ENCODE measurements at regions not wholly inside any gene's neighbourhood (a gene's known extent, or its start where the extent isn't known, plus 50 kb on each side); places are given as distances from the start of the nearest gene placed in this dataset.

DNA sequence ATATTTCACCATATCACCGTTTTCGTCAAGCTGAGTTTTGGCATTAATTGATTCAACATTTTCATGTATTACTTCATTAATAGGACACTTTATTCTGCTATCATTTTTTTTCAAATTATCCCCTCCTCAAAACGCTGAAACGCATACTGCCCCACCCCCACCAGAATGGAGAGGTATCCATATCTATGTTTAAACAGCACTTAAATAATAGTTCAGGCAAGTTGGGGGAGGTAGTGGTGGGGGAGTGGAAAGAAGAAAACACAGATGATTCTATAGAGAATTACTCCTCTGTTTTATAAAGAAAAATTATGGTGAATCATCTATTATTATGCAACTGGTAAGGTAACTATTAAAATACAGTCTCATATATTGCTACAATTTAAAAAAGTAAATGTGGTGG is 314.4 kb upstream of the ZEB2 start:
- DNase-seq (no peak), ATAC-seq (no peak)
- Histone ChIP-seq H3K36me3 (ENCODE audit: low read depth) (no peaks in the 10 kb centered on the region), H3K9me3 (no peaks in the 10 kb centered on the region), H3K4me3 (no peak overlapping the region), H3K4me1 (ENCODE audit: low read depth) (no peaks in the 10 kb centered on the region)
- intact Hi-C loops (cut with DNase I, micrococcal nuclease), result no loop called here
- TF ChIP-seq, protein P1, sequence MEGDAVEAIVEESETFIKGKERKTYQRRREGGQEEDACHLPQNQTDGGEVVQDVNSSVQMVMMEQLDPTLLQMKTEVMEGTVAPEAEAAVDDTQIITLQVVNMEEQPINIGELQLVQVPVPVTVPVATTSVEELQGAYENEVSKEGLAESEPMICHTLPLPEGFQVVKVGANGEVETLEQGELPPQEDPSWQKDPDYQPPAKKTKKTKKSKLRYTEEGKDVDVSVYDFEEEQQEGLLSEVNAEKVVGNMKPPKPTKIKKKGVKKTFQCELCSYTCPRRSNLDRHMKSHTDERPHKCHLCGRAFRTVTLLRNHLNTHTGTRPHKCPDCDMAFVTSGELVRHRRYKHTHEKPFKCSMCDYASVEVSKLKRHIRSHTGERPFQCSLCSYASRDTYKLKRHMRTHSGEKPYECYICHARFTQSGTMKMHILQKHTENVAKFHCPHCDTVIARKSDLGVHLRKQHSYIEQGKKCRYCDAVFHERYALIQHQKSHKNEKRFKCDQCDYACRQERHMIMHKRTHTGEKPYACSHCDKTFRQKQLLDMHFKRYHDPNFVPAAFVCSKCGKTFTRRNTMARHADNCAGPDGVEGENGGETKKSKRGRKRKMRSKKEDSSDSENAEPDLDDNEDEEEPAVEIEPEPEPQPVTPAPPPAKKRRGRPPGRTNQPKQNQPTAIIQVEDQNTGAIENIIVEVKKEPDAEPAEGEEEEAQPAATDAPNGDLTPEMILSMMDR (IDR thresholded peaks at IDR 0.05), result no peak

DNA sequence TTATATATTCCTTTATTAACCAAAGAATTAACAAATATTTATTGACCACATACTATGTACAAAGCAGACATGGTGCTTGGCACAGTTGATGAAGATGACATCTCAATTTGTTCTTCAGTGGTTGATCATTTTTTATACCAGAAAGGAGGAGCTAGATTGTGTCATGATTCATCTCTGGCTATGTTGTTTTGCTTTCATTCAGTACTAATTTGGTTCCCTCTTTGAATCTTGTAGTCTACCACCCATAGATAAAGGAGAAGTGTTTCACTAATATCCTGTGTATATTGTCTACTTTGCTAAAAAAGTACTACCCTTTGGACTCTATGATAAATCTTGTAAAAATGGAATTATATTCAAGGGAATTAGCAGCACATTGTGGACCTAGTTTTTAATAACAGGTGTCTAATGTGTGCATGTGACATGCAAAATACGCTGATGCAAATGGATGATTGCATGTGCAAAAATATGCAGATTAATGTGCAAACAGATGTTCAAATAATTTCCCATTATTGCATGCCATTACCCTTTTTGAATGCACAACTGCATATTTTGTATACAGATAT is 313.2 kb upstream of the ZEB2 start:
- intact Hi-C loops (cut with DNase I, micrococcal nuclease), result no loop called here
- Histone ChIP-seq H3K4me3 (no peak overlapping the region), H3K9me3 (no peaks in the 10 kb centered on the region), H3K4me1 (ENCODE audit: low read depth) (no peaks in the 10 kb centered on the region), H3K36me3 (ENCODE audit: low read depth) (no peaks in the 10 kb centered on the region)
- TF ChIP-seq, protein P1 (IDR thresholded peaks at IDR 0.05), result no peak
- no peak for ATAC-seq
- no peak for DNase-seq

DNA sequence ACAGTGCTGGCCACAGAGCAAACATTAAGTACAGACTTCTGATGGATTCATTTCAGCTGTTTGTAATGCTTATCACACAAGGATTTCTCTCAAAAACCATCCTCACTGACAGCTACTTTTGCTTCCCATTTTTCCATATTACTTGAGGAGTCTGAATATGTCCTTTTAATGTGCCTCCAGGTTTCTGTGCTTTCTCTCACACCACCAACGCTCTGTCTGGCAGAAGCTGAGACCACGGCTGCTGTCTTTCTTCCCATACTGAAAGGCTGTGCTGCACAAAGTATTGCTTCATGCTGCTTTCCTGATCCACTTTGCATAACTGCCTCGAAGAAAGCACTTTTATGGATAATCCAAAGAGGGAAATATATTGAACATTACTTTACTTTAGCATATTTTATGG is 312.1 kb upstream of the ZEB2 start:
- no peak for ATAC-seq
- Histone ChIP-seq H3K36me3 (ENCODE audit: low read depth) (no peaks in the 10 kb centered on the region), H3K9me3 (no peaks in the 10 kb centered on the region), H3K4me3 (no peak overlapping the region), H3K4me1 (ENCODE audit: low read depth) (no peaks in the 10 kb centered on the region)
- intact Hi-C loops (cut with DNase I, micrococcal nuclease), result no loop called here
- no peak for DNase-seq
- TF ChIP-seq, protein P1 (IDR thresholded peaks at IDR 0.05), result no peak

DNA sequence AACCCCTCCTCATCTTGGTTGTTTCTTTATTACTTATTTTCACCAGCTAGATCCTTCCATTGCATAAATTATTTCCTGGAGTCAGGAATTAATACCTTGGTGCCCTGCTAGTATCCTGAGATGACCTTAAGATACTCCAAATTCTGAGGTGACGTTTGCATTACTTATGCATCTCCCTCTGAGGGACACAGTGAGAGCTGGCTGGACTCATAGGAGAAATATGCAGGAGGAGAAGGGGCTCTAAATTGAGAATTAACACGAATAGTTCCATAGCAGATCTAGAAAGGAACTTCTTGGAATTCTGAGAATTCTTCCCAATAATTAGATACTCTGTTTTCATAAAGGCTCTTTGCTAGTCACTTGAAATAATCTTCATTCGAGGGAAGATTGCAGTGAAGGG is 310.6 kb upstream of the ZEB2 start:
- Histone ChIP-seq H3K36me3 (ENCODE audit: low read depth) (no peaks in the 10 kb centered on the region), H3K4me1 (ENCODE audit: low read depth) (no peaks in the 10 kb centered on the region), H3K9me3 (no peaks in the 10 kb centered on the region), H3K4me3 (no peak overlapping the region)
- no peak for DNase-seq
- TF ChIP-seq, protein P1 (IDR thresholded peaks at IDR 0.05), result no peak
- intact Hi-C loops (cut with DNase I, micrococcal nuclease), result no loop called here
- no peak for ATAC-seq

DNA sequence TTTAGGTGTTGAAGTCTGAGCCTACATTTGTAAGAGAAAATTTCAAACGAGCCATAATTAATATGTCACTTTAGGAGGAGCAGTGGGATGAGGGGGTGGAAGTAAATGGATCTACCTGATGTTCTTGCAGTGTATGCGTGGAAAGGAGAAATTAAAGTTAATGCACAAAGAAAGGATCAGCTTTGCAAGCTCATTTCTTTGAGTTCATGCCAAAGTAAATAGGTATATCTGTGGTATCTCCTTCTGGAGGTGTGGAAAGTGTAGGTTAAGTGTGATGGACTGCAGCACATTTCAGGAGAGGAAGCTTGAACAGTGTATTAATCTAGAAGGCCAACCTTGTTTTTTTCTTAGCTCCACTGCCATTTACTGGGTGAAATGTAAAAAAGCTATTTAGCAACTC is 307.5 kb upstream of the ZEB2 start:
- DNase-seq (no peak), ATAC-seq (no peak)
- intact Hi-C loops (cut with DNase I, micrococcal nuclease), result no loop called here
- TF ChIP-seq, protein P1 (IDR thresholded peaks at IDR 0.05), result no peak
- Histone ChIP-seq H3K4me1 (ENCODE audit: low read depth) (no peaks in the 10 kb centered on the region), H3K4me3 (no peak overlapping the region), H3K9me3 (no peaks in the 10 kb centered on the region), H3K36me3 (ENCODE audit: low read depth) (no peaks in the 10 kb centered on the region)

DNA sequence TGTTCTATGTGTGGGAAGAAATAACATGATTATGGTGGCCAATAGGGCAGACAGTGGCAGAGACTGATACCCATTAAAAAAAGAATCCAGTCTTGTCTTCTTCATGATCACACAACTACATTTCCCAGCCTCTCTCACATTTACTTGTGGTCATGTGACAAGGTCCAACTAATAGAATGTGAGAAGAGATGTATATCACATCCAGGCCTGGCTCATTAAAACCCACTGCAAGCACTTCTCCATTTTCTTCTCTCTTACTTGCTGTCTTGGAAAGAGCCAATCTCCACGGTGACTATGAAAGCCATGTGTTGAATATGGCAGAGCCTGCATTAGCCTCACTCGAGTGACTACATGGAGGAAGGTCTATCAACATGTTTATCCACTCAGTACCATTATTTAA is 306.2 kb upstream of the ZEB2 start:
- Histone ChIP-seq H3K9me3 (no peaks in the 10 kb centered on the region), H3K36me3 (ENCODE audit: low read depth) (no peaks in the 10 kb centered on the region), H3K4me3 (no peak overlapping the region), H3K4me1 (ENCODE audit: low read depth) (no peaks in the 10 kb centered on the region)
- ATAC-seq (no peak), DNase-seq (no peak)
- intact Hi-C loops (cut with DNase I, micrococcal nuclease), result no loop called here
- TF ChIP-seq, protein P1 (IDR thresholded peaks at IDR 0.05), result no peak

Data from mucosa of descending colon (tissue), 3 donors.